SU-DHL-6 (cell line): ENCODE measurements at regions not wholly inside any gene's neighbourhood (a gene's known extent, or its start where the extent isn't known, plus 50 kb on each side); places are given as distances from the start of the nearest gene placed in this dataset.

Experiments used
- H2AFZ ChIP-seq: fragments of 200-600 bp; sonication (generic); 2 replicates; pipeline ENCODE4 v1.6.1; 2014; ENCODE audit warnings: low read depth, mild to moderate bottlenecking, moderate library complexity, mixed read lengths, antibody characterized with exemption, low read length; ENCODE audit not compliant: severe bottlenecking
- H3F3A ChIP-seq: fragments of 200-600 bp; shearing (Covaris generic); 2 replicates; pipeline ENCODE4 v1.6.0; 2016; ENCODE audit warnings: antibody characterized with exemption, mild to moderate bottlenecking; ENCODE audit not compliant: insufficient read depth
- H3K27ac ChIP-seq: fragments of 200-600 bp; sonication (generic); 2 replicates; pipeline ENCODE4 v1.5.1; 2016; ENCODE audit warnings: low read depth, mild to moderate bottlenecking, low read length, moderate library complexity, mixed read lengths
- H3K27me3 ChIP-seq: fragments of 200-600 bp; sonication (generic), shearing (Covaris generic); 2 replicates; pipeline ENCODE4 v1.6.0; 2014; ENCODE audit warnings: mild to moderate bottlenecking, low read length
- H3K36me3 ChIP-seq: fragments of 200-600 bp; sonication (generic); 2 replicates; pipeline ENCODE4 v1.6.1; 2014; ENCODE audit warnings: mild to moderate bottlenecking, low read length, mixed read lengths
- H3K4me2 ChIP-seq: fragments of 300-600, 200-600 bp; shearing (Covaris generic), sonication (generic); 2 replicates; pipeline ENCODE4 v1.6.0; 2014; ENCODE audit warnings: low read length, low read depth, mild to moderate bottlenecking; ENCODE audit not compliant: poor library complexity, severe bottlenecking
- H3K4me3 ChIP-seq: fragments of 200-600 bp; sonication (generic); 2 replicates; pipeline ENCODE4 v1.5.1; 2014; ENCODE audit warnings: antibody characterized with exemption, low read length, mild to moderate bottlenecking, mixed read lengths; ENCODE audit not compliant: insufficient read depth, poor library complexity, severe bottlenecking
- H3K79me2 ChIP-seq: fragments of 200-600 bp; sonication (generic); 2 replicates; pipeline ENCODE4 v1.6.1; 2014; ENCODE audit warnings: mild to moderate bottlenecking, low read length, moderate library complexity; ENCODE audit not compliant: insufficient read depth
- H3K9ac ChIP-seq: fragments of 200-600 bp; sonication (generic); 2 replicates; pipeline ENCODE4 v1.7.0; 2014; ENCODE audit warnings: mild to moderate bottlenecking, low read length
- H3K9me2 ChIP-seq: fragments of 200-600 bp; sonication (generic); replicated peaks from 2 replicates; pipeline ENCODE4 v1.6.1; 2014; ENCODE audit warnings: low read length; ENCODE audit not compliant: insufficient read depth
- H3K9me3 ChIP-seq: fragments of 200-600 bp; sonication (generic); 2 replicates; pipeline ENCODE4 v1.6.1; 2014; ENCODE audit warnings: low read length, mixed read lengths; ENCODE audit not compliant: insufficient read depth
- H4K20me1 ChIP-seq: fragments of 200-600 bp; sonication (generic); 2 replicates; pipeline ENCODE4 v1.6.1; 2014; ENCODE audit warnings: low read depth, mild to moderate bottlenecking, antibody characterized with exemption, low read length, moderate library complexity, mixed read lengths
- EZH2phosphoT487 ChIP-seq: fragments of 200-600 bp; sonication (generic), shearing (Covaris generic); conservative IDR thresholded peaks from 2 replicates; pipeline ENCODE4 v1.6.1; 2018; ENCODE audit warnings: mild to moderate bottlenecking, antibody characterized with exemption, low read length, moderate library complexity, mixed read lengths
- TF ChIP-seq, protein P1 (sequence below): fragments of 200-600 bp; sonication (generic); IDR thresholded peaks from one replicate; pipeline ENCODE4 v1.5.1; 2017; ENCODE audit warnings: antibody characterized with exemption, mild to moderate bottlenecking, low read length, moderate library complexity; ENCODE audit not compliant: insufficient read depth, poor library complexity, severe bottlenecking

GRCh38 chr12:67141296-67142018, 127.7 kb upstream of the CAND1 start:
- Histone ChIP-seq H3K9me3 (no peaks in the 10 kb centered on the region), H4K20me1 (no peaks in the 10 kb centered on the region), H3K4me3 (no peak overlapping the region), H3K4me2 (no peak overlapping the region), H3K27me3 (peaks cover 3% of the 10 kb centered on the region; the same call in 1 of the 2 replicates), H3K36me3 (no peaks in the 10 kb centered on the region), H3F3A (no peaks in the 10 kb centered on the region), H3K79me2 (no peaks in the 10 kb centered on the region), H3K9ac (no peak overlapping the region), H2AFZ (no peak overlapping the region), H3K9me2 (no peaks in the 10 kb centered on the region), H3K27ac (no peak overlapping the region)
- TF ChIP-seq EZH2phosphoT487: no peak
- TF ChIP-seq, protein P1, sequence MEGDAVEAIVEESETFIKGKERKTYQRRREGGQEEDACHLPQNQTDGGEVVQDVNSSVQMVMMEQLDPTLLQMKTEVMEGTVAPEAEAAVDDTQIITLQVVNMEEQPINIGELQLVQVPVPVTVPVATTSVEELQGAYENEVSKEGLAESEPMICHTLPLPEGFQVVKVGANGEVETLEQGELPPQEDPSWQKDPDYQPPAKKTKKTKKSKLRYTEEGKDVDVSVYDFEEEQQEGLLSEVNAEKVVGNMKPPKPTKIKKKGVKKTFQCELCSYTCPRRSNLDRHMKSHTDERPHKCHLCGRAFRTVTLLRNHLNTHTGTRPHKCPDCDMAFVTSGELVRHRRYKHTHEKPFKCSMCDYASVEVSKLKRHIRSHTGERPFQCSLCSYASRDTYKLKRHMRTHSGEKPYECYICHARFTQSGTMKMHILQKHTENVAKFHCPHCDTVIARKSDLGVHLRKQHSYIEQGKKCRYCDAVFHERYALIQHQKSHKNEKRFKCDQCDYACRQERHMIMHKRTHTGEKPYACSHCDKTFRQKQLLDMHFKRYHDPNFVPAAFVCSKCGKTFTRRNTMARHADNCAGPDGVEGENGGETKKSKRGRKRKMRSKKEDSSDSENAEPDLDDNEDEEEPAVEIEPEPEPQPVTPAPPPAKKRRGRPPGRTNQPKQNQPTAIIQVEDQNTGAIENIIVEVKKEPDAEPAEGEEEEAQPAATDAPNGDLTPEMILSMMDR: no peak

DNA sequence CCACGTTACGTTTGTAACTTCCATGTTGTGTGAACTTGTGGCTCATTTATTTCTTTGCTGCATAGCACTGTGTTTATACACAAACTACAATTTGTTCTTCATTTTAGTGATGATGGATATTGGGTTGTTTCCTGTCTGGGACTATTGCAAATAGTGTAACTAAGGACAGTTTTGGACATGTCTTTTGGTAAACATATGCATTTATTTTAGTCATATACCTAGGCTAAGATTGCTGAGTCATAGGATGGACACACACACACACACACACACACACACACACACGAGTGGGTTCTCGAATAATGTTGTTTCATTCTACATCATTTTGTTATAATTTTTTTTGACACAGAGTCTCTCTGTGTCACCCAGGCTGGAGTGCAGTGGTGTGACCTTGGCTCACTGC, 123.5 kb upstream of the CAND1 start:
- H4K20me1 ChIP-seq: no peaks in the 10 kb centered on the region
- no peaks in the 10 kb centered on the region for H3K9me3 ChIP-seq
- H3K4me3 ChIP-seq: no peak overlapping the region
- no peaks in the 10 kb centered on the region for H3K36me3 ChIP-seq
- no peak overlapping the region for H3K9ac ChIP-seq
- H3F3A ChIP-seq: no peaks in the 10 kb centered on the region
- H3K79me2 ChIP-seq: no peaks in the 10 kb centered on the region
- H2AFZ ChIP-seq: no peak overlapping the region
- H3K4me2 ChIP-seq: no peak overlapping the region
- H3K27me3 ChIP-seq: no peaks in the 10 kb centered on the region
- H3K9me2 ChIP-seq: no peaks in the 10 kb centered on the region
- no peak overlapping the region for H3K27ac ChIP-seq
- TF ChIP-seq EZH2phosphoT487: no peak
- TF ChIP-seq, protein P1: no peak

- H3K27ac ChIP-seq: no peak overlapping the region
- no peaks in the 10 kb centered on the region for H3K27me3 ChIP-seq
- no peaks in the 10 kb centered on the region for H3K79me2 ChIP-seq
- no peaks in the 10 kb centered on the region for H4K20me1 ChIP-seq
- H3K4me2 ChIP-seq: no peak overlapping the region
- no peaks in the 10 kb centered on the region for H3K9me2 ChIP-seq
- TF ChIP-seq, protein P1: no peak
- TF ChIP-seq EZH2phosphoT487: no peak
- H3K9me3 ChIP-seq: no peaks in the 10 kb centered on the region
- no peak overlapping the region for H2AFZ ChIP-seq
- no peak overlapping the region for H3K4me3 ChIP-seq
- H3K9ac ChIP-seq: no peak overlapping the region
- no peaks in the 10 kb centered on the region for H3F3A ChIP-seq
- H3K36me3 ChIP-seq: no peaks in the 10 kb centered on the region
Observed at GRCh38 chr12:67147030-67147429, 122.1 kb upstream of the CAND1 start.
